OCI-LY7 (cell line): ENCODE measurements at regions not wholly inside any gene's neighbourhood (a gene's known extent, or its start where the extent isn't known, plus 50 kb on each side); places are given as distances from the start of the nearest gene placed in this dataset.

Experiments
- BruUV-seq: library from RNA; stranded (reverse); fragments of 400-500 nt; replicated peaks from 2 replicates; lab custom pipeline; 2021; lab: Mats Ljungman, UMichigan
- CTCF ChIA-PET: fragments of 300-600 bp; sonication (Branson Sonifier 250); formaldehyde crosslinking; loops from one replicate; lab custom pipeline; 2022; ENCODE audit warnings: antibody characterized with exemption; ENCODE audit not compliant: unreplicated experiment; lab: Charles Lee
- POLR2A ChIA-PET: fragments of 300-600 bp; sonication (Branson Sonifier 250); formaldehyde crosslinking; loops from one replicate; lab custom pipeline; 2022; ENCODE audit warnings: antibody characterized with exemption; lab: Charles Lee
- DNase-seq: peaks from one replicate; pipeline ENCODE4 v3.0.0-alpha.2; 2015; ENCODE audit warnings: low spot score
- H2AFZ ChIP-seq: fragments of 200-600 bp; sonication (generic), shearing (Covaris generic); 2 replicates; pipeline ENCODE4 v1.6.1; 2014; ENCODE audit warnings: mild to moderate bottlenecking, antibody characterized with exemption, low read length, moderate library complexity
- H3K27ac ChIP-seq: fragments of 200-600 bp; sonication (generic); 2 replicates; pipeline ENCODE4 v1.5.1; 2014; ENCODE audit warnings: mixed run types, low read depth, mild to moderate bottlenecking, moderate library complexity, low read length, inconsistent platforms; ENCODE audit not compliant: poor library complexity, severe bottlenecking
- H3K36me3 ChIP-seq: fragments of 200-600 bp; sonication (generic); 2 replicates; pipeline ENCODE4 v1.6.1; 2014; ENCODE audit warnings: mild to moderate bottlenecking, antibody characterized with exemption, low read length, moderate library complexity, mixed read lengths; ENCODE audit not compliant: insufficient read depth
- H3K4me1 ChIP-seq: fragments of 200-600 bp; sonication (generic); 2 replicates; pipeline ENCODE4 v1.5.1; 2014; ENCODE audit warnings: mild to moderate bottlenecking, low read length; ENCODE audit not compliant: insufficient read depth, poor library complexity, severe bottlenecking
- H3K4me2 ChIP-seq: fragments of 200-600 bp; sonication (generic); 2 replicates; pipeline ENCODE4 v1.6.1; 2014; ENCODE audit warnings: mild to moderate bottlenecking, low read length
- H3K4me3 ChIP-seq: fragments of 200-600 bp; sonication (generic); 2 replicates; pipeline ENCODE4 v1.5.1; 2014; ENCODE audit warnings: mild to moderate bottlenecking, low read depth, low read length; ENCODE audit not compliant: poor library complexity, severe bottlenecking
- H3K79me2 ChIP-seq: fragments of 200-600 bp; sonication (generic); 2 replicates; pipeline ENCODE4 v1.6.1; 2016; ENCODE audit warnings: low read depth, mild to moderate bottlenecking, low read length, moderate library complexity, mixed read lengths; ENCODE audit not compliant: insufficient read depth
- H3K9me2 ChIP-seq: fragments of 200-600 bp; sonication (generic); 2 replicates; pipeline ENCODE4 v1.6.1; 2016; ENCODE audit warnings: mild to moderate bottlenecking, low read length, mixed read lengths; ENCODE audit not compliant: insufficient read depth
- H3K9me3 ChIP-seq: fragments of 200-600 bp; sonication (generic); 2 replicates; pipeline ENCODE4 v1.6.1; 2014; ENCODE audit warnings: mild to moderate bottlenecking, mixed run types, low read length, mixed read lengths
- H4K20me1 ChIP-seq: fragments of 200-600 bp; sonication (generic); 2 replicates; pipeline ENCODE4 v1.6.1; 2014; ENCODE audit warnings: mild to moderate bottlenecking, antibody characterized with exemption, low read length, moderate library complexity, mixed read lengths; ENCODE audit not compliant: insufficient read depth
- CTCF ChIP-seq: fragments of 200-600 bp; sonication (generic); conservative IDR thresholded peaks from 2 replicates; pipeline ENCODE4 v1.5.1; 2014; ENCODE audit warnings: mild to moderate bottlenecking, antibody characterized with exemption, low read length, moderate library complexity, mixed read lengths
- EZH2phosphoT487 ChIP-seq: fragments of 200-600 bp; sonication (generic); IDR thresholded peaks from 2 replicates; pipeline ENCODE4 v1.6.1; 2018; ENCODE audit warnings: low read depth, borderline replicate concordance, mild to moderate bottlenecking, mixed run types, antibody characterized with exemption, low read length, moderate library complexity, mixed read lengths
- intact Hi-C: fragments of 100-400 bp; cut with micrococcal nuclease; formaldehyde crosslinking; loops from one replicate; pipeline ENCODE4 v1.10.0; 2022; ENCODE audit not compliant: unreplicated experiment

DNA sequence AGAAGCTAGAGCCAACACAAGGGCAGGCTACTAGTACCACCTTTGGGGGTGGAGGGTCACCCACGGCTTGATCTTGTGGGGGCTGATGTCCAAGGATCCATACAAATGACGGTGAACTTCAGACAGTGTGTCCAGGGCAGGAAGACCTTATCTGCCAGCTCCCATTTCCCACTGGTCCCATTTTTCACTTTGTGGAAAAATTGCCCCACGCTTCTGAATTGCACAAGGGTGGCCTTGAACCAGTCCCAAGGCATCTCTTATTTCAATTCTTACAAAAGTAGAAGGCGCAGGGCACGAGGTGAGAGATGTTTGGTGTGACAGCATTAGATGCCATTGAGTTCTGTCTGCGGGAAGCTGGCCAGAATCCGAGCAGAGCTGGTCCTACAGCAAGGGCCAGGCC is 252.7 kb upstream of the CELF2 start:
- H2AFZ ChIP-seq: no peak overlapping the region
- H3K4me1 ChIP-seq: no peaks in the 10 kb centered on the region
- no peaks in the 10 kb centered on the region for H4K20me1 ChIP-seq
- H3K79me2 ChIP-seq: no peaks in the 10 kb centered on the region
- no peak for DNase-seq
- no peaks in the 10 kb centered on the region for H3K36me3 ChIP-seq
- no TSS peak for BruUV-seq
- no peaks in the 10 kb centered on the region for H3K9me2 ChIP-seq
- no peak for TF ChIP-seq CTCF
- TF ChIP-seq EZH2phosphoT487: no peak
- CTCF ChIA-PET: no interaction called here
- H3K4me3 ChIP-seq: no peak overlapping the region
- POLR2A ChIA-PET: no interaction called here
- intact Hi-C loops: no loop called here
- H3K4me2 ChIP-seq: no peak overlapping the region
- H3K9me3 ChIP-seq: no peaks in the 10 kb centered on the region
- H3K27ac ChIP-seq: no peak overlapping the region

- Histone ChIP-seq H3K4me3 (no peak overlapping the region), H3K79me2 (no peaks in the 10 kb centered on the region), H4K20me1 (no peaks in the 10 kb centered on the region), H2AFZ (no peak overlapping the region), H3K36me3 (no peaks in the 10 kb centered on the region), H3K27ac (no peak overlapping the region), H3K9me3 (no peaks in the 10 kb centered on the region), H3K4me2 (no peak overlapping the region), H3K9me2 (no peaks in the 10 kb centered on the region), H3K4me1 (no peaks in the 10 kb centered on the region)
- intact Hi-C loops: no loop called here
- TF ChIP-seq EZH2phosphoT487 (no peak), CTCF (no peak)
- BruUV-seq: no TSS peak
- POLR2A ChIA-PET: interaction anchor here (0.6 to 1.1 kb wide), 3 partner anchors 13 to 143 kb away, joined by 3 to 4 read pairs (median 3); no protein-coding TSS in a partner anchor
- no peak for DNase-seq
- CTCF ChIA-PET: no interaction called here
Measured at GRCh38 chr10:10772411-10772810, 245.3 kb upstream of the CELF2 start.

GRCh38 chr10:10772874-10773508 is 244.7 kb upstream of the CELF2 start:
- Histone ChIP-seq H3K4me2 (no peak overlapping the region), H3K36me3 (no peaks in the 10 kb centered on the region), H2AFZ (no peak overlapping the region), H3K27ac (no peak overlapping the region), H3K4me1 (no peaks in the 10 kb centered on the region), H4K20me1 (no peaks in the 10 kb centered on the region), H3K79me2 (no peaks in the 10 kb centered on the region), H3K9me3 (no peaks in the 10 kb centered on the region), H3K4me3 (no peak overlapping the region), H3K9me2 (no peaks in the 10 kb centered on the region)
- ChIA-PET POLR2A (interaction anchor here (1.1 kb wide), 1 partner anchor 14 kb away, joined by 4 read pairs; no protein-coding TSS in a partner anchor), CTCF (no interaction called here)
- TF ChIP-seq EZH2phosphoT487 (no peak), CTCF (no peak)
- intact Hi-C loops: no loop called here
- BruUV-seq: no TSS peak
- DNase-seq: no peak
